ENCODE measurements at regions not wholly inside any gene's neighbourhood (a gene's known extent, or its start where the extent isn't known, plus 50 kb on each side); places are given as distances from the start of the nearest gene placed in this dataset.

DNA sequence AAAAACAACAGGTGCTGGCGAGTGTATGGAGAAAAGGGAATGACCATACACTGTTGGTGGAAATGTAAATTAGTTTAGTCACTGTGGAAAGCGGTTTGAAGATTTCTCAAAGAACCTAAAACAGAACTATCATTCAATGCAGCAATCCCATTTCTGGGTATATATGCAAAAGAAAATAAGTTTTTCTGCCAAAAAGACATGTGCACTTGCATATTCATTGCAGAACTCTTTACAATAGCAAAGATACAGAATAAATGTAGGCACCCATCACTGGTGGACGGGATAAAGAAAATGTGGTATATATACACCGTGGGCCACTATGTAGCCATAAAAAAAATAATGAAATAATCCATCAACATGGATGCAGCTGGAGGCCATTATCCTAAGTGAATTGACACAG, 105.1 kb upstream of the FSTL5 start (continued):
- TF ChIP-seq, protein P1, sequence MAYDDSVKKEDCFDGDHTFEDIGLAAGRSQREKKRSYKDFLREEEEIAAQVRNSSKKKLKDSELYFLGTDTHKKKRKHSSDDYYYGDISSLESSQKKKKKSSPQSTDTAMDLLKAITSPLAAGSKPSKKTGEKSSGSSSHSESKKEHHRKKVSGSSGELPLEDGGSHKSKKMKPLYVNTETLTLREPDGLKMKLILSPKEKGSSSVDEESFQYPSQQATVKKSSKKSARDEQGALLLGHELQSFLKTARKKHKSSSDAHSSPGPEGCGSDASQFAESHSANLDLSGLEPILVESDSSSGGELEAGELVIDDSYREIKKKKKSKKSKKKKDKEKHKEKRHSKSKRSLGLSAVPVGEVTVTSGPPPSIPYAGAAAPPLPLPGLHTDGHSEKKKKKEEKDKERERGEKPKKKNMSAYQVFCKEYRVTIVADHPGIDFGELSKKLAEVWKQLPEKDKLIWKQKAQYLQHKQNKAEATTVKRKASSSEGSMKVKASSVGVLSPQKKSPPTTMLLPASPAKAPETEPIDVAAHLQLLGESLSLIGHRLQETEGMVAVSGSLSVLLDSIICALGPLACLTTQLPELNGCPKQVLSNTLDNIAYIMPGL (CRISPR knock-in tag; IDR thresholded peaks at IDR 0.05; ENCODE audit: borderline replicate concordance), result no peak
- TF ChIP-seq FOSB (CRISPR knock-in tag; IDR thresholded peaks at IDR 0.05) (no peak), RCOR1 (IDR thresholded peaks at IDR 0.05; ENCODE audit: low read depth, low read length) (no peak), TFCP2L1 (CRISPR knock-in tag; IDR thresholded peaks at IDR 0.05) (no peak), NR3C1 (IDR thresholded peaks at IDR 0.05) (no peak)

DNA sequence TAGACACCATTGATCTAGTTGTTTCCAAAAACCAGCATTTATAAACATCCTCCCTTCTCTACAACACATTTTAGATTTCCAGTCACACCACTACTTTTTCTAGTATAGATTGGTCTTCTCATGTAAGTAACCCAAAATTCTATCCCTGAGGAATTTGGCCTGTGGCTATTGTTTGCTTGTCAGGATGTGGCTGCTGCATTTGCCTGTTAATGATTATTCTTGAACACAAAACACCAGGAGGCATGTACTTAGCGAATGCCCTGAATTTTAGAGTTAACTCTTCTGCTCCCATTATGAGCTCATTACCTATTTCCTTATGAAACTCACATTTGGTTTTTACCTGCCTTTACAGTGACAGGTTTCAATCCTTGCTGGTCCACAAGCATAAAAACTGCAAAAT, 102.0 kb upstream of the FSTL5 start:
- DNase-seq (ENCODE audit: low read depth in 1 of 2, low spot score in 1 of 2) (no peak), FAIRE-seq (no peak), ATAC-seq (no peak)
- Histone ChIP-seq H3K4me1 (no peaks in the 10 kb centered on the region), H3K27ac (no peak overlapping the region), H3K4me2 (no peak overlapping the region), H3K9me3 (no peaks in the 10 kb centered on the region), H3K4me3 (no peak overlapping the region)
- CTCF ChIA-PET, result interaction anchor here (1.2 kb wide), 1 partner anchor 28 kb away, joined by 3 read pairs; no protein-coding TSS in a partner anchor
- WGBS (ENCODE audit: missing lambda C conversion rate), result 0% methylated on average over 1 of the region's 1 CpG
- POLR2A ChIA-PET, result no interaction called here
- TF ChIP-seq RAD21 (conservative IDR thresholded peaks at IDR 0.05 in 1 of 2, IDR thresholded peaks at IDR 0.05 in 1 of 2), result no peak
- TF ChIP-seq, protein P1 (CRISPR knock-in tag; IDR thresholded peaks at IDR 0.05; ENCODE audit: borderline replicate concordance), result no peak
- TF ChIP-seq EHF (CRISPR knock-in tag; IDR thresholded peaks at IDR 0.05), result no peak
- no peak for TF ChIP-seq NR3C1 (IDR thresholded peaks at IDR 0.05)
- TF ChIP-seq JUN (IDR thresholded peaks at IDR 0.05), result no peak
- TF ChIP-seq ZNF302 (CRISPR knock-in tag; IDR thresholded peaks at IDR 0.05), result no peak
- TF ChIP-seq HDAC2 (IDR thresholded peaks at IDR 0.05), result no peak
- TF ChIP-seq RNF2 (IDR thresholded peaks at IDR 0.05; ENCODE audit: borderline replicate concordance, low read depth), result no peak
- TF ChIP-seq POLR2A (IDR thresholded peaks at IDR 0.05; ENCODE audit: low read length), result no peak
- TF ChIP-seq, protein P2, sequence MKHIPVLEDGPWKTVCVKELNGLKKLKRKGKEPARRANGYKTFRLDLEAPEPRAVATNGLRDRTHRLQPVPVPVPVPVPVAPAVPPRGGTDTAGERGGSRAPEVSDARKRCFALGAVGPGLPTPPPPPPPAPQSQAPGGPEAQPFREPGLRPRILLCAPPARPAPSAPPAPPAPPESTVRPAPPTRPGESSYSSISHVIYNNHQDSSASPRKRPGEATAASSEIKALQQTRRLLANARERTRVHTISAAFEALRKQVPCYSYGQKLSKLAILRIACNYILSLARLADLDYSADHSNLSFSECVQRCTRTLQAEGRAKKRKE (CRISPR knock-in tag; IDR thresholded peaks at IDR 0.05; ENCODE audit: low read depth), result no peak
- no peak for TF ChIP-seq MYC (IDR thresholded peaks at IDR 0.05; ENCODE audit: borderline replicate concordance, low read length)
- TF ChIP-seq MAX (IDR thresholded peaks at IDR 0.05), result no peak
- TF ChIP-seq E2F6 (IDR thresholded peaks at IDR 0.05; ENCODE audit: borderline replicate concordance, low read depth), result no peak
- TF ChIP-seq EP300 (IDR thresholded peaks at IDR 0.05), result no peak
- TF ChIP-seq, protein P3, sequence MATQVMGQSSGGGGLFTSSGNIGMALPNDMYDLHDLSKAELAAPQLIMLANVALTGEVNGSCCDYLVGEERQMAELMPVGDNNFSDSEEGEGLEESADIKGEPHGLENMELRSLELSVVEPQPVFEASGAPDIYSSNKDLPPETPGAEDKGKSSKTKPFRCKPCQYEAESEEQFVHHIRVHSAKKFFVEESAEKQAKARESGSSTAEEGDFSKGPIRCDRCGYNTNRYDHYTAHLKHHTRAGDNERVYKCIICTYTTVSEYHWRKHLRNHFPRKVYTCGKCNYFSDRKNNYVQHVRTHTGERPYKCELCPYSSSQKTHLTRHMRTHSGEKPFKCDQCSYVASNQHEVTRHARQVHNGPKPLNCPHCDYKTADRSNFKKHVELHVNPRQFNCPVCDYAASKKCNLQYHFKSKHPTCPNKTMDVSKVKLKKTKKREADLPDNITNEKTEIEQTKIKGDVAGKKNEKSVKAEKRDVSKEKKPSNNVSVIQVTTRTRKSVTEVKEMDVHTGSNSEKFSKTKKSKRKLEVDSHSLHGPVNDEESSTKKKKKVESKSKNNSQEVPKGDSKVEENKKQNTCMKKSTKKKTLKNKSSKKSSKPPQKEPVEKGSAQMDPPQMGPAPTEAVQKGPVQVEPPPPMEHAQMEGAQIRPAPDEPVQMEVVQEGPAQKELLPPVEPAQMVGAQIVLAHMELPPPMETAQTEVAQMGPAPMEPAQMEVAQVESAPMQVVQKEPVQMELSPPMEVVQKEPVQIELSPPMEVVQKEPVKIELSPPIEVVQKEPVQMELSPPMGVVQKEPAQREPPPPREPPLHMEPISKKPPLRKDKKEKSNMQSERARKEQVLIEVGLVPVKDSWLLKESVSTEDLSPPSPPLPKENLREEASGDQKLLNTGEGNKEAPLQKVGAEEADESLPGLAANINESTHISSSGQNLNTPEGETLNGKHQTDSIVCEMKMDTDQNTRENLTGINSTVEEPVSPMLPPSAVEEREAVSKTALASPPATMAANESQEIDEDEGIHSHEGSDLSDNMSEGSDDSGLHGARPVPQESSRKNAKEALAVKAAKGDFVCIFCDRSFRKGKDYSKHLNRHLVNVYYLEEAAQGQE (IDR thresholded peaks at IDR 0.05), result no peak
- TF ChIP-seq TFCP2L1 (CRISPR knock-in tag; IDR thresholded peaks at IDR 0.05), result no peak
